Stomach (tissue), 8 donors: ENCODE measurements at regions not wholly inside any gene's neighbourhood (a gene's known extent, or its start where the extent isn't known, plus 50 kb on each side); places are given as distances from the start of the nearest gene placed in this dataset.
"Not testable (repeated sequence)": the region's sequence is repeated elsewhere in the genome, so short reads cannot be mapped to it uniquely, and the experiment has no call there.

Experiments
- DNase-seq, 2 donors: peaks; one replicate each; pipeline versions ENCODE4 v3.0.0 to v3.0.0-alpha.2; 2013 to 2019
- H3K27ac ChIP-seq, 5 donors: fragments of 200-600 bp in 4 of 5; sonication (generic) in 4 of 5; one replicate each; pipeline ENCODE4 v1.5.1; 2013 to 2019; ENCODE audit warnings: mild to moderate bottlenecking in 1 of 5, moderate library complexity in 1 of 5
- H3K27me3 ChIP-seq, 3 donors: fragments of 200-600 bp; sonication (generic); one replicate each; pipeline ENCODE4 v1.5.1; 2017 to 2019; ENCODE audit warnings: mixed run types in 1 of 3
- H3K36me3 ChIP-seq, 4 donors: fragments of 200-600 bp; sonication (generic); 1 replicate in 3 of 4; 2 replicates in 1 of 4; pipeline ENCODE4 v1.5.1; 2016 to 2019
- H3K4me1 ChIP-seq, 4 donors: fragments of 200-600 bp; sonication (generic); one replicate each; pipeline ENCODE4 v1.5.1; 2016 to 2019
- H3K4me3 ChIP-seq, 4 donors: fragments of 200-600 bp; sonication (generic) in 3 of 4; one replicate each; pipeline ENCODE4 v1.5.1; 2016 to 2019; ENCODE audit warnings: mild to moderate bottlenecking in 1 of 4
- H3K9me3 ChIP-seq, 4 donors: fragments of 200-600 bp; sonication (generic); one replicate each; pipeline ENCODE4 v1.5.1; 2016 to 2019
- EP300 ChIP-seq: sonication (generic); formaldehyde crosslinking; IDR thresholded peaks from one replicate; pipeline ENCODE4 v1.6.1; 2017; ENCODE audit warnings: antibody characterized with exemption
- POLR2A ChIP-seq, 4 donors: fragments of 450-650 bp; IDR thresholded peaks; one replicate each; pipeline ENCODE4 v1.6.1; 2016; ENCODE audit warnings: antibody characterized with exemption in 4 of 4, control low read depth in 2 of 4, mild to moderate bottlenecking in 1 of 4, moderate library complexity in 1 of 4
- POLR2AphosphoS5 ChIP-seq, 3 donors: sonication (generic); formaldehyde crosslinking; IDR thresholded peaks; one replicate each; pipeline ENCODE4 v1.6.1; 2016; ENCODE audit warnings: antibody characterized with exemption in 3 of 3
- WGBS, 5 donors: extraction: QIAGEN DNeasy Blood & Tissue Kit in 3 of 5; methylation state at CpG; one replicate each; pipeline versions ENCODE4 v1.1.5 to v1.1.7; 2013 to 2018; 5-methylcytosine and 5-hydroxymethylcytosine counted together
- intact Hi-C: fragments of 100-400 bp; cut with DNase I; formaldehyde crosslinking; loops from one replicate; pipeline ENCODE4 v1.15.1; 2023; ENCODE audit warnings: low total_unique reads
- TF ChIP-seq, protein P1 (sequence below), 7 experiments: fragments of 450-650 bp in 4 of 7; fragments of 200-600 bp in 3 of 7; sonication (generic) in 3 of 7; IDR thresholded peaks; one replicate each; pipeline ENCODE4 v1.5.1; 2016 to 2019; ENCODE audit warnings: antibody characterized with exemption in 7 of 7, control low read depth in 2 of 7, mild to moderate bottlenecking in 1 of 7
- donor health status: healthy with polysubstance abuse.
- donor health status: Bipolar disorder and iron deficiency.
- donor health status: healthy.

DNA sequence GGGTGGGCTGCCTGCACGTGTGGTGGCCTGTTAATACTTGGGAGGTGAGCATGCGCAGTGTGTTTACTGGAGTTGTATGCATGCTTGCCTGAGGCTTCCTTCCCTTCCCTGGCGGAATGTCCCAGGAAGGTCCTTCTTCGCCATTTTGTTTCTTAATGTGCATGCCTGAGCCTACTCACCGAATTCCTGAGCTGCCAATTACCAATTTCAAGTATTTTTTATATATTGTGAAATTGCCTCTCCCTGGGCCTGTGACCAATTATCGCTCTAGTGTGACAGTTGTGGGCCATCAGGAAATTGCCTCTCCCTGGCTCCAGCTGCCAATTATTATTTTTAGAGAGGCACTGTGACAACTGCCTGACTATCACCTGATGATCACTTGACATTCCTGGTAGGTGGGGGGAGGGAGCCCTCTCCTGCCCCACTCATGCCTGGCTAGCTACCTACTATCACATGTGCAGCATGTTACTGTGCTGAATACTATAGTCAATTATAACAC, 70.0 kb downstream of the FAM50B start:
- Histone ChIP-seq H3K36me3 (no peaks in the 10 kb centered on the region), H3K4me3 (no peak overlapping the region), H3K4me1 (peaks cover 0 to 11% (median 5%) of the 10 kb centered on the region in 4 donors), H3K27me3 (no peaks in the 10 kb centered on the region), H3K9me3 (no peaks in the 10 kb centered on the region), H3K27ac (no peak overlapping the region)
- TF ChIP-seq POLR2A (IDR thresholded peaks at IDR 0.05): no peak
- no peak for TF ChIP-seq POLR2AphosphoS5 (IDR thresholded peaks at IDR 0.05)
- no peak for TF ChIP-seq EP300
- TF ChIP-seq, protein P1, sequence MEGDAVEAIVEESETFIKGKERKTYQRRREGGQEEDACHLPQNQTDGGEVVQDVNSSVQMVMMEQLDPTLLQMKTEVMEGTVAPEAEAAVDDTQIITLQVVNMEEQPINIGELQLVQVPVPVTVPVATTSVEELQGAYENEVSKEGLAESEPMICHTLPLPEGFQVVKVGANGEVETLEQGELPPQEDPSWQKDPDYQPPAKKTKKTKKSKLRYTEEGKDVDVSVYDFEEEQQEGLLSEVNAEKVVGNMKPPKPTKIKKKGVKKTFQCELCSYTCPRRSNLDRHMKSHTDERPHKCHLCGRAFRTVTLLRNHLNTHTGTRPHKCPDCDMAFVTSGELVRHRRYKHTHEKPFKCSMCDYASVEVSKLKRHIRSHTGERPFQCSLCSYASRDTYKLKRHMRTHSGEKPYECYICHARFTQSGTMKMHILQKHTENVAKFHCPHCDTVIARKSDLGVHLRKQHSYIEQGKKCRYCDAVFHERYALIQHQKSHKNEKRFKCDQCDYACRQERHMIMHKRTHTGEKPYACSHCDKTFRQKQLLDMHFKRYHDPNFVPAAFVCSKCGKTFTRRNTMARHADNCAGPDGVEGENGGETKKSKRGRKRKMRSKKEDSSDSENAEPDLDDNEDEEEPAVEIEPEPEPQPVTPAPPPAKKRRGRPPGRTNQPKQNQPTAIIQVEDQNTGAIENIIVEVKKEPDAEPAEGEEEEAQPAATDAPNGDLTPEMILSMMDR (IDR thresholded peaks at IDR 0.05): no peak
- intact Hi-C loops: no loop called here
- WGBS, 5 donors: 84 to 95% (median 90%) methylated on average over 6 of the region's 6 CpGs
- no peak for DNase-seq

DNA sequence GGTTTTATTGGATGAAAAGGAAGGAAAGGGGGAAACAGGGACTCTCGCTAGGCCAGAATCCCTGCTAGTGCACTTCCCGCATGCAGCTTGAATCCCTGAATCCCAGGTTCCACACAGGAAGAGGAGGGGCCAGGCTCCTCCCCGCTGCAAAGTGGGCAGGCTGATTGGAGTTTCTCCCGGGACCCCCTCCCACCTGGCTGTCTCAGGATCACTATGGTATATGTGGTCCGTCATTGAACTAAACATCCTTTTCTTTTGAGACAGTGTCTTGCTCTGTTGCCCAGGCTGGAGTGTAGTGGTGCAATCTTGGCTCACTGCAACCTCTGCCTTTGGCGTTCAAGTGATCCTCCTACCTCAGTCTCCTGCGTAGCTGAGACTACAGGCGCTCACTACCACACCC, 70.7 kb downstream of the FAM50B start:
- H3K4me1 ChIP-seq: peaks cover 0 to 6% (median 0%) of the 10 kb centered on the region in 4 donors
- 93 to 99% (median 95%) methylated on average over 8 of the region's 8 CpGs for WGBS, 5 donors
- no peaks in the 10 kb centered on the region for H3K27me3 ChIP-seq
- intact Hi-C loops: no loop called here
- no peak overlapping the region for H3K27ac ChIP-seq
- TF ChIP-seq POLR2AphosphoS5 (IDR thresholded peaks at IDR 0.05): no peak
- no peak for TF ChIP-seq POLR2A (IDR thresholded peaks at IDR 0.05)
- TF ChIP-seq, protein P1 (IDR thresholded peaks at IDR 0.05): no peak
- TF ChIP-seq EP300: no peak
- H3K4me3 ChIP-seq: no peak overlapping the region
- H3K9me3 ChIP-seq: no peaks in the 10 kb centered on the region
- DNase-seq: no peak
- no peaks in the 10 kb centered on the region for H3K36me3 ChIP-seq

DNA sequence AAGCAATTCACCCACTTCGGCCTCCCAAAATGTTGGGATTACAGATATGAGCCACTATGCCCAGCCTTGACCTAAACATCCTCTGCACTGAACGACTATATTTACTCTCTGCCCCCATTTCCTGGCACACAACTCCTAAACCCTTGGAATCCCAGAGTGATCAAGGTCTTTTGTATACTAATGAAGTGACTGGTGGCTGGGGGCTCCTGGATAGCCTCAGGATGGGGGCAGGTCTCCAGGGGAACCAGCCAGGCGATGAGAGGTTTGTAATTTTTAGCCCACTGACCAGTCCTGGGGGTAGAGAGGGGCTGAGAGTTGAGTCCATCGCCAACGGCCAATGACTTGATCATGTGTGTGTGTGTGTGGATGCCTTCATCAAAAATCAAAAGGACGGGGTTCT, 71.1 kb downstream of the FAM50B start:
- WGBS, 5 donors: 85 to 88% (median 86%) methylated on average over 6 of the region's 6 CpGs
- Histone ChIP-seq H3K9me3 (no peaks in the 10 kb centered on the region), H3K36me3 (no peaks in the 10 kb centered on the region), H3K27ac (no peak overlapping the region), H3K4me1 (peaks cover 0 to 2% (median 0%) of the 10 kb centered on the region in 4 donors), H3K27me3 (no peaks in the 10 kb centered on the region), H3K4me3 (no peak overlapping the region)
- TF ChIP-seq POLR2A (IDR thresholded peaks at IDR 0.05): no peak
- no peak for TF ChIP-seq POLR2AphosphoS5 (IDR thresholded peaks at IDR 0.05)
- no peak for TF ChIP-seq EP300
- TF ChIP-seq, protein P1 (IDR thresholded peaks at IDR 0.05): no peak
- DNase-seq: no peak
- intact Hi-C loops: no loop called here

DNA sequence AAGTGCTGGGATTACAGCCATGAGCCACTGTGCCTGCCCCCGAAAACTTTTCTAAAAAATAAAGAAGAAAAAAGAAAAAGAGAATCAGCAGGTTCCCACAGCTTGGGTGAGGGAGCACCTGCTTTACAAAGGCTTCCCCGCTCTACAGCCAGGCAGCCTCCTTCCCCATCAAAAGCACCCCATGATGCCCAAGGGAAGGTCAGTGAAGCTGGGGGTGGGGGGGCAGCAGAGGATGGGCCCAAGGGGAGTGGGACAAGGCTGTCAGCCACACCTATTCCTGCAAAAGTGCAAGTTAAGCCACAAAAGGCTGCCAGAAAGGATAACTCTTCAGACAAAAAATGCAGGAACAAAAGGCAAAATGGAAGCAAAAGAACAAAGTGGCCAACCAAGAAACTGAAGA, 72.5 kb downstream of the FAM50B start:
- Histone ChIP-seq H3K4me1 (peaks cover 0 to 8% (median 3%) of the 10 kb centered on the region in 4 donors), H3K4me3 (no peak overlapping the region), H3K36me3 (no peaks in the 10 kb centered on the region), H3K27me3 (no peaks in the 10 kb centered on the region), H3K27ac (no peak overlapping the region), H3K9me3 (no peaks in the 10 kb centered on the region)
- intact Hi-C loops: no loop called here
- no peak for DNase-seq
- 93 to 100% (median 96%) methylated on average over 2 of the region's 2 CpGs for WGBS, 5 donors
- TF ChIP-seq POLR2AphosphoS5 (IDR thresholded peaks at IDR 0.05): no peak
- no peak for TF ChIP-seq POLR2A (IDR thresholded peaks at IDR 0.05)
- TF ChIP-seq, protein P1 (IDR thresholded peaks at IDR 0.05): no peak
- no peak for TF ChIP-seq EP300

DNA sequence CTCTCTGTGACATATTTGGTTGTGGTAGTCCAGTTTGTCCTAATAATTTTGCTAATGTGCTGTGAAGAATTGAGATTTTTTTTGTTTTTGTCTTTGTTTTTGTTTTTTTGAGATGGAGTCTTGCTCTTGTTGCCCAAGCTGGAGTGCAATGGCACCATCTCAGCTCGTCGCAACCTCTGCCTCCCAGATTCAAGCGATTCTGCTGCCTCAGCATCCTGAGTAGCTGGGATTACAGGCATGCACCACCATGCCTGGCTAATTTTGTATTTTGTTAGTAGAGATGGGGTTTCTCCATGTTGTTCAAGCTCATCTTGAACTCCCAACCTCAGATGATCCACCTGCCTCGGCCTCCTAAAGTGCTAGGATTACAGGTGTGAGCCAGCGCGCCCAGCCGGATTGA, 73.4 kb downstream of the FAM50B start:
- H3K4me3 ChIP-seq, H3K27ac ChIP-seq, H3K36me3 ChIP-seq, H3K27me3 ChIP-seq, H3K9me3 ChIP-seq, DNase-seq, intact Hi-C loops, H3K4me1 ChIP-seq: not testable (repeated sequence)
- WGBS, 5 donors: 96 to 99% (median 97%) methylated on average over 7 of the region's 7 CpGs

DNA sequence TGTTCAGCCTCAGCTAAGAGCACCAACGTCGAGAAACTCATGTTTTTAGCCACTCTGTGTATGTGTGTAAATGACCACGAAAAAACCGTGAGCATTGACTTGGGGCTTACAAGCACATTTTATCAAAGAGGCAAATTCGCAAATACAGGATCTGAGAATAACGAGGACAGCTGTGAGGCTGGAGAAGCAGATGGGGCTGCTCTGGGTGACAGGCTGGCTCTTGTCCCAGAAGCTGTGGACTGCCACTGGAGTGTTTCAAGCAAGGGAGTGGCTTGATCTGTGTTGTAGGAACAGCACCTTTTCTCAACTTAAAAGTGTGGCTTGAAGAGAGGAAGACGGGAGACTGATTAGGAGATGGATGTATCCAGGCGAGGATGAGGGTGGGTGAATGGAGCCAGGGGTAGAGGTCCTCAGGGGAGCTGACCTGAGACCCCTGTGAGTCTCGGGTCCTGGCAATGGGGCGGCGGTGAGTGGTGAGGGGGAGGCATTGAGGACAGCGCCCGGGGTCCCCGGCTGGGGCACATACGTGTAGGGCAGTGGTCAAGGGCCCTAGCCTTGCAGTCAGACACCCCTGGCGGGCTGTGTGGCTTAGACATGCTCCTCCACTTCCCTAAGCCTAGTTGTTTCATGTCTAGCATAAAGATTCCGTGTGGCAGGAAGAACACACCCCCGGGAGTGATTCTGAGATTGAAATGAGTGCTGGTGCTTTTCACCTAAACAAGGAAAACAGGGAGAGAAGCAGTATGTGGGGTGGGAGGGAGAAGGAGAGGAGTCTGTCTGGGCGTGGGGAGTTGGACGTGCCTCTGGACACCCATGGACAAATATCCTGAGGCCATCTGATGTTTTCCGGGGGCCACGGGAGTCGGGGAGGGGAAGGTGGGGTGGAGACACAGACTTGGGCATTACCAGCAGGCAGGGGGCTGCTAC, 76.3 kb downstream of the FAM50B start:
- WGBS, 5 donors: 56 to 65% (median 62%) methylated on average over 21 to 23 of the region's 23 CpGs
- DNase-seq: peak in 1 of 2 donors; percentile 69

More for the DNA sequence above, 76.3 kb downstream of the FAM50B start:
- intact Hi-C loops, H3K4me1 ChIP-seq, H3K27me3 ChIP-seq, H3K36me3 ChIP-seq, H3K9me3 ChIP-seq, H3K4me3 ChIP-seq: not testable (repeated sequence)
- peak overlapping the region in 2 of 5 donors; percentile 30 to 49 for H3K27ac ChIP-seq
